Activated naive CD4-positive, alpha-beta T cell treated with anti-CD3 and anti-CD28 coated beads, Interleukin-2, amount 50 U/mL, for 72 hours (primary cell): ENCODE measurements at regions not wholly inside any gene's neighbourhood (a gene's known extent, or its start where the extent isn't known, plus 50 kb on each side); places are given as distances from the start of the nearest gene placed in this dataset.

ENCODE experiments used
- ATAC-seq, 2 donors: fragments of 150-1000 bp; cut with Tn5 transposase; 2 replicates each; pipeline ENCODE4 v1.10.0; 2021; ENCODE audit warnings: mild to moderate bottlenecking in 2 of 2, moderate library complexity in 2 of 2
- DNase-seq, 2 donors: peaks; one replicate each; pipeline ENCODE4 v3.0.0; 2021 to 2022; ENCODE audit warnings: low spot score in 2 of 2
- H3K27ac Mint-ChIP-seq, 2 donors: one replicate each; pipeline ENCODE4 v1.8.0; 2022; ENCODE audit warnings: mild to moderate bottlenecking in 2 of 2, mixed read lengths in 2 of 2
- H3K36me3 Mint-ChIP-seq, 2 donors: one replicate each; pipeline ENCODE4 v1.8.0; 2022; ENCODE audit warnings: mixed read lengths in 2 of 2
- H3K9me3 Mint-ChIP-seq, 2 donors: one replicate each; pipeline ENCODE4 v1.8.0; 2022; ENCODE audit warnings: mixed read lengths in 2 of 2

DNA sequence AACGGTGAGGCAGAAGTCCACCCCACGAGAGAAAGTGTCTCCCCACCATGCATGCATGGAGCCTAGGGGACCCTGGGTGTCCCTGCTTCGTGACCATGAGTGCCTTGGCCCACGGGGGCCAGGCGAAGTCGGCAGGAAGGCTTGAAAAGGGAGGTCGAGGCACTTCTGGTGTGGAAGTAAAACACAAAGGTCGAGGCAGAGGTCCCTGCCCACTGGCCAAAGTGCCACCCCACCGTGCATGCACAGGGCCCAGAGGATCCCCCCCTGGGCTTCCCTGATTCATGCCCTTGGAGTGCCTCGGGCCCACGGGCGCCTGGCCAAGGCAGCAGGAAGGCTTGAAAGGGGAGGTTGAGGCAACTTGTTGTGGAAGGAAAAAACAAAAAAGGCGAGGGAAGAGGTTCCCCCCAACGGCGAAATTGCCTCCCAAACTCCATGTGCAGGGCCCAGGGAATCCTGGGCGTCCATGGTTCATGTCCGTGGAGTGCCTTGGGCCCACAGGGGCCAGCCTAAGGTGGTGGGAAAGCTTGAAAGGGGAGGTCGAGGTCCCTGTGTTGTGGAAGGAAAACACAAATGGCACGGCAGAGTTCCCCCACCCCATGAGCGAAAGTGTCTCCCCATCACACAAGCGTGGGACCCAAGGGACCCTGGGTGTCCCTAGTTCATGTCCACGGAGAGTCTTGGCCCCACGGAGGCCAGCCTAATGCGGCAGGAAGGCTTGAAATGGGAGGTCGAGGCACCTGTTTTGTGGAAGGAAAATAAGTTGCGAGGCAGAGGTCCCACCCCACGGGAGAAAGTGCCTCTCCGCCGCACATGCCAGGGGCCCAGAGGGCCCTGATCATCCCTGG is 372.1 kb downstream of the ALG10 start:
- Mint-ChIP-seq H3K36me3 (peaks cover 25 to 67% of the 10 kb centered on the region in 2 donors), H3K27ac (no peak overlapping the region), H3K9me3 (peaks cover 11 to 46% of the 10 kb centered on the region in 2 donors)
- DNase-seq = peak in 1 of 2 donors; percentile 44
- no peak for ATAC-seq

- ATAC-seq (no peak), DNase-seq (peak in 1 of 2 donors; percentile 38)
- Mint-ChIP-seq H3K9me3 (peaks cover 9 to 43% of the 10 kb centered on the region in 2 donors), H3K36me3 (peaks cover 27 to 63% of the 10 kb centered on the region in 2 donors), H3K27ac (no peak overlapping the region)
These were observed 373.0 kb downstream of the ALG10 start for GRCh38 chr12:34395056-34396005.

GRCh38 chr12:34396006-34396860 is 373.9 kb downstream of the ALG10 start:
- H3K36me3 Mint-ChIP-seq = peaks cover 28 to 63% of the 10 kb centered on the region in 2 donors
- no peak for ATAC-seq
- peaks cover 8 to 43% of the 10 kb centered on the region in 2 donors for H3K9me3 Mint-ChIP-seq
- DNase-seq = peak in 1 of 2 donors; percentile 52
- no peak overlapping the region for H3K27ac Mint-ChIP-seq

DNA sequence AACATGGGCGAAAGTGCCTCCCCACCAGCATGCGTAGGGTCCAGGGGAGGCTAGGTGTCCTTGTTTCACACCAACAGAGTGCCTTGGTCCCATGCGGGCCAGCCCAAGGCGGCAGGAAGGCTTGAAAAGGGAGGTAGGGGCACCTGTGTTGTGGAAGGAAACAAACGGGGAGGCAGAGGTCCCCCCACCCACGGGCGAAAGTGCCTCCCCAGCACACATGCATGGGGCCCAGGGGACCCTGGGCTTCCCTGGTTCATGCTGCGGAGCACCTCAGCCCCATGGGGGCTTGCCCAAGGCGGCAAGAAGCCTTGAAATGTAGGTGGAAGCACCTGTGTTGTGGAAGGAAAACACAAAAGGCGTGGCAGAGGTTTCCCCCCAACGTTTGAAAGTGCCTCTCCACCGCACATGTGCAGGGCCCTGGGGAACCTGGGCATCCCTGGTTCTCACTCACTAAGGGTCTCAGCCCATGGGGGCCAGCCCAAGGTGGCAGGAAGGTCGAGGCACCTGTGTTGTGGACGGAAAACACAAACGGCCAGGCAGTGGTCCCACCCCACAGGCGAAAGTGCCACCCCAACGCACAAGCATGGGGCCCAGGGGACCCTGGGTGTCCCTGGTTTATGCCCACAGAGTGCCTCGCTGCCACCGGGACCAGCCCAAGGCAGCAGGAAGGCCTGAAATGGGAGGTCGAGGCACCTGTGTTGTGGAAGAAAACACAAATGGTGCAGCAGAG is 374.7 kb downstream of the ALG10 start:
- DNase-seq = peak; percentile 0 to 47
- ATAC-seq = no peak
- Mint-ChIP-seq H3K36me3 (peaks cover 30 to 66% of the 10 kb centered on the region in 2 donors), H3K9me3 (peaks cover 6 to 46% of the 10 kb centered on the region in 2 donors), H3K27ac (no peak overlapping the region)

GRCh38 chr12:34397591-34398365 is 375.5 kb downstream of the ALG10 start:
- ATAC-seq (no peak), DNase-seq (peak; percentile 0 to 35)
- Mint-ChIP-seq H3K27ac (no peak overlapping the region), H3K36me3 (peaks cover 38 to 69% of the 10 kb centered on the region in 2 donors), H3K9me3 (peaks cover 12 to 48% of the 10 kb centered on the region in 2 donors)

DNA sequence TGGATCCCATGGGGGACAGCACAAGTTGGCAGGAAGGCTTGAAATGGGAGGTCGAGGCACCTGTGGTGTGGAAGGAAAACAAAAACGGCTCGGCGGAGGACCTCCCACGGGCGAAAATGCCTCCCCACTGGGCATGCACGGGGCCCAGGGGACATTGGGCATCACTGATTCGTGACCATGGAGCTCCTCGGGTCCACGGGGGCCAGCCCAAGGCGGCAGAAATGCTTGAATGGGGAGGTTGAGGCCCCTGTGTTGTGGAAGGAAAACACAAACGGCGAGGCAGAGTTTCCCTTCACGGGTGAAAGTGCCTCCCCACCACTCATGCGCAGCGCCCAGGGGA is 376.0 kb downstream of the ALG10 start:
- Mint-ChIP-seq H3K36me3 (peaks cover 43 to 63% of the 10 kb centered on the region in 2 donors), H3K9me3 (peaks cover 12 to 47% of the 10 kb centered on the region in 2 donors), H3K27ac (no peak overlapping the region)
- no peak for DNase-seq
- no peak for ATAC-seq

GRCh38 chr12:34398706-34399630 is 376.7 kb downstream of the ALG10 start:
- no peak for ATAC-seq
- Mint-ChIP-seq H3K9me3 (peaks cover 12 to 45% of the 10 kb centered on the region in 2 donors), H3K27ac (no peak overlapping the region), H3K36me3 (peaks cover 43 to 61% of the 10 kb centered on the region in 2 donors)
- peak; percentile 0 to 42 for DNase-seq

GRCh38 chr12:34399631-34400410 is 377.5 kb downstream of the ALG10 start:
- ATAC-seq (no peak), DNase-seq (peak in 1 of 2 donors; percentile 39)
- Mint-ChIP-seq H3K27ac (no peak overlapping the region), H3K36me3 (peaks cover 43 to 63% of the 10 kb centered on the region in 2 donors), H3K9me3 (peaks cover 12 to 44% of the 10 kb centered on the region in 2 donors)

- no peak overlapping the region for H3K27ac Mint-ChIP-seq
- no peak for ATAC-seq
- peaks cover 49 to 69% of the 10 kb centered on the region in 2 donors for H3K36me3 Mint-ChIP-seq
- peaks cover 15 to 50% of the 10 kb centered on the region in 2 donors for H3K9me3 Mint-ChIP-seq
- peak in 1 of 2 donors; percentile 23 for DNase-seq
These were observed 378.1 kb downstream of the ALG10 start for GRCh38 chr12:34400411-34400881.

DNA sequence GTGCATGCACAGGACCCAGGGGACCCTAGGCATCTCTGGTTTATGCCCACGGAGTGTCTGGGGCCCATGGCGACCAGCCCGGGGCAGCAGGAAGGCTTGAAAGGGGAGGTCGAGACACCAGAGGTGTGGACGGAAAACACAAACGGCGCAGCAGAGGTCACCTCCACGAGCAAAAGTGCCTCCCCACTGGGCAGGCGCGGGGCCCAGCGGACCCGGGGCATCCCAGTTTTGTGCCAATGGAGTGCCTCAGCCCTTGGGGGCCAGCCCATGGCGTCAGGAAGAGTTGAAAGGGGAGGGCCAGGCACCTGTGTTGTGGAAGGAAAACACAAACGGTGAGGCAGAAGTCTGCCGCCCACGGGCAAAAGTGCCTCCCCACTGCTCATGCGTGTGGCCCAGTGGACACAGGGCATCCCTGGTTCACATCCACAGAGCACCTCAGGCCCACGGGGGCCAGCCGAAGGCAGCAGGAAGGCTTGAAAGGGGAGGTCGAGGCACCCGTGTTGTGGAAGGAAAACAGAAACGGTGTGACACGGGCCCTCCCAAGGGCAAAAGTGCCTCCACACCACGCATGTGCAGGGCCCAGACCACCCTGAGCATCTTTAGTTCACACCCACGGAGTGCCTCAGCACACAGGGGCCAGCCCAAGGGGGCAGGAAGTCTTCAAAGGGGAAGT is 378.8 kb downstream of the ALG10 start:
- peaks cover 51 to 68% of the 10 kb centered on the region in 2 donors for H3K36me3 Mint-ChIP-seq
- peak; percentile 0 to 28 for DNase-seq

DNA sequence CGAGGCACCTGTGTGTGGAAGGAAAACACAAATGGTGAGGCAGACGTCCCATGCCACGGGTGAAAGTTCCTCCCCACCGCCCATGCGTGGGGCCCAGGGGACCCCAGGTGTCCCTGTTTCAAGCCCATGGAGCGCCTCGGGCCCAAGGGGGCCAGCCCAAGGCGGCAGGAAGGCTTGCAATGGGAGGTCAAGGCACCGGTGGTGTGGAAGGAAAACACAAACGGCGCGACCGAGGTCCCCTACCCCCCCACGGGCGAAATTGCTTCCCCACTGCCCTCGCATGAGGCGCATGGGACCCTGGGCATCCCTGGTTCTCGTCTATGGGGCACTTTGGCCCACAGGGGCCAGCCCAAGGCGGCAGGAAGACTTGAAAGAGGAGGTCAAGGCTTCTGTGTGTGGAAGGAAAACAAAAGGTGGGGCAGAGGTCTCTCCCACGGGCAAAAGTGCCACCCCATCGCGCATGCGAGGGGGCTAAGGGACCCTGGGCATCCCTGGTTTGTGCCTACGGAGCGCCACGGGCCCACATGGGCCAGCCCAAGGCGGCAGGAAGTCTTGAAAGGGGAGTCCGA is 379.4 kb downstream of the ALG10 start:
- peaks cover 21 to 47% of the 10 kb centered on the region in 2 donors for H3K9me3 Mint-ChIP-seq

More for the DNA sequence above, 378.8 kb downstream of the ALG10 start:
- ATAC-seq = no peak
- Mint-ChIP-seq H3K27ac (no peak overlapping the region), H3K9me3 (peaks cover 21 to 46% of the 10 kb centered on the region in 2 donors)

GRCh38 chr12:34402228-34402898 is 380.1 kb downstream of the ALG10 start:
- H3K27ac Mint-ChIP-seq = no peak overlapping the region
- DNase-seq (peak in 1 of 2 donors; percentile 33), ATAC-seq (no peak)
- peaks cover 26 to 51% of the 10 kb centered on the region in 2 donors for H3K9me3 Mint-ChIP-seq
- peaks cover 59 to 76% of the 10 kb centered on the region in 2 donors for H3K36me3 Mint-ChIP-seq

More for the DNA sequence above, 379.4 kb downstream of the ALG10 start:
- Mint-ChIP-seq H3K27ac (no peak overlapping the region), H3K36me3 (peaks cover 53 to 70% of the 10 kb centered on the region in 2 donors)
- peak; percentile 1 to 38 for DNase-seq
- ATAC-seq = no peak
